ENCODE measurements at regions not wholly inside any gene's neighbourhood (a gene's known extent, or its start where the extent isn't known, plus 50 kb on each side); places are given as distances from the start of the nearest gene placed in this dataset.

DNA sequence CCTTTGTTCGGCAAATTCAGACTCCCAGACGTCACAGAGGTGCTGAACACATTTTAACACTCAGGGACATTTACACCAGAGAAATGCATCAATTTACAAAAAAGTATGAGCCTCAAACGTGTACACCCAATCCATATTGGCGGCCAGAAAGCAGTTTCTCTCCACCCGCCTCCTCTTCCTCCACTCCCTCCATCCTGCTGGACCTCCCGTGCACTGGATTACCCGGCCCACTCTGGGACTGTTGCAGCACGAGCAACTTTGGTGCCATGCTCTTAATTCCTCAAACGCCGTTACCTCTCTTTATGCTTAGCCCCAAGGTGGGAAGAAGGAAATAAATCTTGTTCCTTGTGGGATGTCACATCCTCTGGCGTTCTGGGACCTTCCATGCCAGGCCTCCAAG, 243.4 kb downstream of the ZNF516 start:
- H3K4me3 ChIP-seq (ENCODE audit: low read length): no peak overlapping the region
- no peak for DNase-seq
- no peak overlapping the region for H3K27ac ChIP-seq (ENCODE audit: low read depth, low read length)
- Mint-ChIP-seq H3K4me1 (peaks cover 7% of the 10 kb centered on the region), H3K4me3 (no peak overlapping the region), H3K27ac (no peak overlapping the region), H3K9me3 (no peaks in the 10 kb centered on the region), H3K27me3 (ENCODE audit: insufficient read depth) (no peaks in the 10 kb centered on the region), H3K36me3 (ENCODE audit: low read depth) (no peaks in the 10 kb centered on the region)
- H3K9ac ChIP-seq (ENCODE audit: extremely low read depth, low read length, poor library complexity, severe bottlenecking): no peak overlapping the region
- H3K4me1 ChIP-seq (ENCODE audit: control insufficient read depth, insufficient read depth, low read length): no peaks in the 10 kb centered on the region
- no peaks in the 10 kb centered on the region for H3K27me3 ChIP-seq (ENCODE audit: control insufficient read depth, insufficient read depth, low read length, poor library complexity, severe bottlenecking)
- no peaks in the 10 kb centered on the region for H3K9me3 ChIP-seq (ENCODE audit: control insufficient read depth, low read length)
- 72 to 73% methylated on average over 9 to 11 of the region's 11 CpGs for WGBS, 2 experiments (ENCODE audit: insufficient coverage in 1 of 2, insufficient read length in 1 of 2)
- H3K36me3 ChIP-seq (ENCODE audit: control insufficient read depth, insufficient read depth, low read length): no peaks in the 10 kb centered on the region
- TF ChIP-seq, protein P1, sequence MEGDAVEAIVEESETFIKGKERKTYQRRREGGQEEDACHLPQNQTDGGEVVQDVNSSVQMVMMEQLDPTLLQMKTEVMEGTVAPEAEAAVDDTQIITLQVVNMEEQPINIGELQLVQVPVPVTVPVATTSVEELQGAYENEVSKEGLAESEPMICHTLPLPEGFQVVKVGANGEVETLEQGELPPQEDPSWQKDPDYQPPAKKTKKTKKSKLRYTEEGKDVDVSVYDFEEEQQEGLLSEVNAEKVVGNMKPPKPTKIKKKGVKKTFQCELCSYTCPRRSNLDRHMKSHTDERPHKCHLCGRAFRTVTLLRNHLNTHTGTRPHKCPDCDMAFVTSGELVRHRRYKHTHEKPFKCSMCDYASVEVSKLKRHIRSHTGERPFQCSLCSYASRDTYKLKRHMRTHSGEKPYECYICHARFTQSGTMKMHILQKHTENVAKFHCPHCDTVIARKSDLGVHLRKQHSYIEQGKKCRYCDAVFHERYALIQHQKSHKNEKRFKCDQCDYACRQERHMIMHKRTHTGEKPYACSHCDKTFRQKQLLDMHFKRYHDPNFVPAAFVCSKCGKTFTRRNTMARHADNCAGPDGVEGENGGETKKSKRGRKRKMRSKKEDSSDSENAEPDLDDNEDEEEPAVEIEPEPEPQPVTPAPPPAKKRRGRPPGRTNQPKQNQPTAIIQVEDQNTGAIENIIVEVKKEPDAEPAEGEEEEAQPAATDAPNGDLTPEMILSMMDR (conservative IDR thresholded peaks at IDR 0.05): no peak

DNA sequence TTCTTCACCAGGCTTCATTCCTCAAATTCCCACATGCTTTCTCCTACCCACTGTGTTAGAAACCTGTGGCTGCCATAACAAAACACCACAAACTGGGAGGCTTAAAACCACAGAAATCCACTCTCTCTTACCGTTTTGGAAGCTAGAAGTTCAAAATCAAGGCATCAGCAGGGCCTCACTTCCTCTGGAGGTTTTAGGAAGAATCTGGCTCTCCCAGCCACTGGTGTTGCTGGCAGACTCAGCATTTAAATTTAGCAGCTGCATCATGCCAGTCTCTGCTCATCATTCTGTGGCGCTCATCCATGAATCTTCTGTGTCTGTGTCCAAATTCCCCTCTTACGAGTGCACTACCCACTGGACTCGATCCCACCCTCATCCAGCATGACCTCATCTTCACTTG, 248.5 kb downstream of the ZNF516 start:
- Mint-ChIP-seq H3K27me3 (ENCODE audit: insufficient read depth) (no peaks in the 10 kb centered on the region), H3K4me1 (no peaks in the 10 kb centered on the region), H3K27ac (no peak overlapping the region), H3K9me3 (peaks cover 7% of the 10 kb centered on the region), H3K4me3 (no peak overlapping the region), H3K36me3 (ENCODE audit: low read depth) (no peaks in the 10 kb centered on the region)
- TF ChIP-seq, protein P1 (conservative IDR thresholded peaks at IDR 0.05): no peak
- Histone ChIP-seq H3K4me3 (ENCODE audit: low read length) (no peak overlapping the region), H3K4me1 (ENCODE audit: control insufficient read depth, insufficient read depth, low read length) (no peaks in the 10 kb centered on the region), H3K9ac (ENCODE audit: extremely low read depth, low read length, poor library complexity, severe bottlenecking) (no peak overlapping the region), H3K27me3 (ENCODE audit: control insufficient read depth, insufficient read depth, low read length, poor library complexity, severe bottlenecking) (no peaks in the 10 kb centered on the region), H3K27ac (ENCODE audit: low read depth, low read length) (no peak overlapping the region), H3K36me3 (ENCODE audit: control insufficient read depth, insufficient read depth, low read length) (no peaks in the 10 kb centered on the region), H3K9me3 (ENCODE audit: control insufficient read depth, low read length) (no peaks in the 10 kb centered on the region)
- WGBS, 2 experiments (ENCODE audit: insufficient coverage in 1 of 2, insufficient read length in 1 of 2): 81 to 88% methylated on average over 3 to 4 of the region's 4 CpGs
- DNase-seq: no peak

DNA sequence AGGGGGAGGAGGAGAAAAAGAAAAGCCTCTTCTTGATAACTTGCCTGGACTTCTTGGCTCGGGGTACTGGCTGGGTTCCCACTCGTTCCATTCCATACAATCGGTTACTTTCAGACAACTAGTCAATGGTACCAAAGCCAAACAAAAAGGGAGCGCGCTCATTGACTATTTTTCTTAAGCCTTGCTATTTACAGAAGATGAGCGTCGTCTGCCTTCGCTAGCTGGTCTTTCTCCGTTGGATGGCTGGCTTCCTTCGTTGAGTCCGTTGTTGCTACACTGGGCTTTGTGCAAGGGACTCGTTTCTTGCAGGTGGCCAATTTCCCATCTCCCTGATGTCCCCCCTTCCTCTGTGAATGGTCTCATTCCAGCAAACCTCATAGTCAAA, 260.4 kb downstream of the ZNF516 start:
- H3K27ac Mint-ChIP-seq: no peak overlapping the region
- peaks cover 4% of the 10 kb centered on the region for H3K4me1 Mint-ChIP-seq
- Histone ChIP-seq H3K4me1 (ENCODE audit: control insufficient read depth, insufficient read depth, low read length) (no peaks in the 10 kb centered on the region), H3K27me3 (ENCODE audit: control insufficient read depth, insufficient read depth, low read length, poor library complexity, severe bottlenecking) (no peaks in the 10 kb centered on the region), H3K9ac (ENCODE audit: extremely low read depth, low read length, poor library complexity, severe bottlenecking) (no peak overlapping the region), H3K9me3 (ENCODE audit: control insufficient read depth, low read length) (peaks cover 7% of the 10 kb centered on the region), H3K4me3 (ENCODE audit: low read length) (no peak overlapping the region), H3K27ac (ENCODE audit: low read depth, low read length) (no peak overlapping the region), H3K36me3 (ENCODE audit: control insufficient read depth, insufficient read depth, low read length) (no peaks in the 10 kb centered on the region)
- DNase-seq: no peak
- TF ChIP-seq, protein P1 (conservative IDR thresholded peaks at IDR 0.05): no peak
- H3K27me3 Mint-ChIP-seq (ENCODE audit: insufficient read depth): no peaks in the 10 kb centered on the region
- H3K4me3 Mint-ChIP-seq: no peak overlapping the region
- H3K9me3 Mint-ChIP-seq: peaks cover 9% of the 10 kb centered on the region
- H3K36me3 Mint-ChIP-seq (ENCODE audit: low read depth): no peaks in the 10 kb centered on the region
- WGBS, 2 experiments (ENCODE audit: insufficient coverage in 1 of 2, insufficient read length in 1 of 2): 92 to 98% methylated on average over 11 to 12 of the region's 12 CpGs

All from endodermal cell (in vitro differentiated cells).